ENCODE measurements at regions not wholly inside any gene's neighbourhood (a gene's known extent, or its start where the extent isn't known, plus 50 kb on each side); places are given as distances from the start of the nearest gene placed in this dataset.

GRCh38 chr13:109843695-109844094 is 57.3 kb upstream of the IRS2 start:
- TF ChIP-seq, protein P1, sequence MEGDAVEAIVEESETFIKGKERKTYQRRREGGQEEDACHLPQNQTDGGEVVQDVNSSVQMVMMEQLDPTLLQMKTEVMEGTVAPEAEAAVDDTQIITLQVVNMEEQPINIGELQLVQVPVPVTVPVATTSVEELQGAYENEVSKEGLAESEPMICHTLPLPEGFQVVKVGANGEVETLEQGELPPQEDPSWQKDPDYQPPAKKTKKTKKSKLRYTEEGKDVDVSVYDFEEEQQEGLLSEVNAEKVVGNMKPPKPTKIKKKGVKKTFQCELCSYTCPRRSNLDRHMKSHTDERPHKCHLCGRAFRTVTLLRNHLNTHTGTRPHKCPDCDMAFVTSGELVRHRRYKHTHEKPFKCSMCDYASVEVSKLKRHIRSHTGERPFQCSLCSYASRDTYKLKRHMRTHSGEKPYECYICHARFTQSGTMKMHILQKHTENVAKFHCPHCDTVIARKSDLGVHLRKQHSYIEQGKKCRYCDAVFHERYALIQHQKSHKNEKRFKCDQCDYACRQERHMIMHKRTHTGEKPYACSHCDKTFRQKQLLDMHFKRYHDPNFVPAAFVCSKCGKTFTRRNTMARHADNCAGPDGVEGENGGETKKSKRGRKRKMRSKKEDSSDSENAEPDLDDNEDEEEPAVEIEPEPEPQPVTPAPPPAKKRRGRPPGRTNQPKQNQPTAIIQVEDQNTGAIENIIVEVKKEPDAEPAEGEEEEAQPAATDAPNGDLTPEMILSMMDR (IDR thresholded peaks at IDR 0.05; ENCODE audit: low read depth, low read length, missing control alignments) = no peak
- in situ Hi-C loops (cut with HindIII; ENCODE audit: low sequenced_read_pairs) = no loop called here
- DNase-seq (ENCODE audit: low read depth) = no peak
- H3K4me3 ChIP-seq (ENCODE audit: low read depth, low read length) = no peak overlapping the region

DNA sequence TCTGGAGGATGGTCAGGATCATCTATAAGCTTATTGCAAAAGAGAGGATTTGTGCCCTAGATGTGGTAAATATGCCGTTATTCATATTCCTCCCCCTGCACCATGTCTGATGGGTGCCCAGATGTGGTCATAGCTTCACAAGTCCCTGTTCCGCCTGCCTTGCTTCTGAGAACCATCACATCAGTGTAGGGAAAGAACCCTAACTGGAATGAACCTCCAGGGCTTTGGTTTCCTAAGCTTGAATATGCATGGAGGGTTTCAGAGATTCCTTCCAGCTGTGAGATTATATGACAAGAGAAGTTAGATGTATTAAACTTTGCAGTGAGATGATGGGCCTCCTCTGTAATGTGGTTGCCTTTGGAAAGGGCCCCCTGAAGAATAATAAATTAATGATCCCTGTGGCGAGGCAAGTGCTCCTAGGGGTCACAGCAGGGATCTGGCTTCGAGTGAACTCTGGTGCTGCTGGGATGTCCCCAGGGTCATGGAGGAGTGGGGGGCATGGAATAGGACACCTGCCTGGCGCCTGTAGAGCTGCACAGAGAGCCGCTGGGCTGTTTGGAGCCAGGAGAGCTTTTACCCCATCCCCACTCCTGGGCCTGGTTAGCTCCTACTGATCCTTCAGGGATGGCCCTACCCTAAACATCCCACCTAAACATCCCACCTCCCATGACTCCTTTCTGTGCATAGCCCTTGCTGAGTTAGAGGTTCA is 56.0 kb upstream of the IRS2 start:
- TF ChIP-seq, protein P1 (IDR thresholded peaks at IDR 0.05; ENCODE audit: low read depth, low read length, missing control alignments) = no peak
- no peak overlapping the region for H3K4me3 ChIP-seq (ENCODE audit: low read depth, low read length)
- in situ Hi-C loops (cut with HindIII; ENCODE audit: low sequenced_read_pairs) = no loop called here
- no peak for DNase-seq (ENCODE audit: low read depth)

GRCh38 chr13:109840893-109841287 is 54.5 kb upstream of the IRS2 start:
- DNase-seq (ENCODE audit: low read depth) = no peak
- TF ChIP-seq, protein P1 (IDR thresholded peaks at IDR 0.05; ENCODE audit: low read depth, low read length, missing control alignments) = no peak
- in situ Hi-C loops (cut with HindIII; ENCODE audit: low sequenced_read_pairs) = no loop called here
- H3K4me3 ChIP-seq (ENCODE audit: low read depth, low read length) = no peak overlapping the region

GRCh38 chr13:109840201-109840892 is 54.0 kb upstream of the IRS2 start:
- in situ Hi-C loops (cut with HindIII; ENCODE audit: low sequenced_read_pairs) = no loop called here
- no peak for DNase-seq (ENCODE audit: low read depth)
- H3K4me3 ChIP-seq (ENCODE audit: low read depth, low read length) = no peak overlapping the region
- TF ChIP-seq, protein P1 (IDR thresholded peaks at IDR 0.05; ENCODE audit: low read depth, low read length, missing control alignments) = no peak

- H3K4me3 ChIP-seq (ENCODE audit: low read depth, low read length) = no peak overlapping the region
- TF ChIP-seq, protein P1 (IDR thresholded peaks at IDR 0.05; ENCODE audit: low read depth, low read length, missing control alignments) = no peak
- in situ Hi-C loops (cut with HindIII; ENCODE audit: low sequenced_read_pairs) = no loop called here
- DNase-seq (ENCODE audit: low read depth) = no peak
Observed at GRCh38 chr13:109836629-109837607, 50.5 kb upstream of the IRS2 start.
